Stimulated activated CD4-positive, alpha-beta T cell treated with anti-CD3 and anti-CD28 coated beads, Interleukin-12 subunit alpha, Interleukin-12 subunit beta, amount 100 ng/mL, for 4 hours (primary cell): ENCODE measurements at regions not wholly inside any gene's neighbourhood (a gene's known extent, or its start where the extent isn't known, plus 50 kb on each side); places are given as distances from the start of the nearest gene placed in this dataset.
A peak's percentile ranks its signal among the peaks of the same experiment; 100 is the strongest.

Experiments used
- DNase-seq: peaks from one replicate; pipeline ENCODE4 v3.0.0-alpha.2; 2020

- DNase-seq, result no peak
Measured at GRCh38 chr6:113596387-113597230, 260.5 kb upstream of the MARCKS start.

DNA sequence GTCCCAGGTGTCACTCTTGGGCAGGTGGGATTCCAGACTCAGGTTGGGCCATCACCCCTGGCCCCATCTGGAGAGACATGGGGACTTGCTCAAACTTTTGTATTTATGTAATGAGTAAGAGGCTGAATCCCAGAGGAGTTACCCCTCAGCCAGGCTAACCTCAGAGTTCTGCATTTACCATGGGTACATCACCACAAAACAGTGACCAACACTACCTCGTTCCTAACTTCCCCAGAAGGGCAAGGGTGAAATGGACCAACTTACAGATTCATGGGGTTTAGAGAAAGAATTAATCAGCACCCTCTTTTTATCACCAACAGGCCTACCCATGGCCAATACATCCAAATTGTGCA lies 259.9 kb upstream of the MARCKS start:
- no peak for DNase-seq

DNA sequence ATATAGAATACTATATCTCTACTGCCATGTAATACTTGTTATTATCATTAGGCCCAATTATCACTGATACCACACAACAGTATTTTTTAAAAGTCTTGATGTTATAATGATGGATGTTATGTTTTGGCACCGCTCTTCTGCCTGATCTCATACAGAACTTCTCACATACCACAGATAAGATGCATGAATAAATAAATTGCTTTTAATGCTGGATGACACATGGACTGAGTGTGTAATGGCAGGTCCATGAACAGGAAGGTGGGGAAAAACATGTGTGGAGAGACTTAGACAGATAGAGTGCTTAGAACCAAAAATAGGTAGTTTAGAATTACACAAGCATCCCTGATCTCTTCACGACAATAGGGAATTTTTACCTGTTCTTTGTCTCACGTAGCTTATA lies 258.4 kb upstream of the MARCKS start:
- no peak for DNase-seq

DNA sequence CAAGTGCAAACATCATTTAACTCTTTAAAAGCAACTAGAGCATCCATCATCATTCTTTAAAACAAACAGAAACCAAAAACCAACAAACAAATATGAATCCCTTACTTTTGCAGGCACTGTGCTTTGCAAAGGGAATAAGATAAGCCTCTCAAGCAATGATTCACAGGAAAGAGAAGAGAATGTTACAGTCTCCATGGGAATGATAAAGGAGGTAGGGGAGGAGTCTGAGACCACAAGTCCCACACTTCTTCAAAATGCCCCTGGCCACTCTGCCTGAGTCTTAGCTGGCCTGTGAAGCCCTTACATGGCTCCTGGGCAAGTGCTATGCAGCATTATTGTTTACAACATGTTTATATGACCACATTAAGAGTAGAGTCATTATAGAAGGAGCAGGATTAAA lies 257.7 kb upstream of the MARCKS start:
- no peak for DNase-seq

DNA sequence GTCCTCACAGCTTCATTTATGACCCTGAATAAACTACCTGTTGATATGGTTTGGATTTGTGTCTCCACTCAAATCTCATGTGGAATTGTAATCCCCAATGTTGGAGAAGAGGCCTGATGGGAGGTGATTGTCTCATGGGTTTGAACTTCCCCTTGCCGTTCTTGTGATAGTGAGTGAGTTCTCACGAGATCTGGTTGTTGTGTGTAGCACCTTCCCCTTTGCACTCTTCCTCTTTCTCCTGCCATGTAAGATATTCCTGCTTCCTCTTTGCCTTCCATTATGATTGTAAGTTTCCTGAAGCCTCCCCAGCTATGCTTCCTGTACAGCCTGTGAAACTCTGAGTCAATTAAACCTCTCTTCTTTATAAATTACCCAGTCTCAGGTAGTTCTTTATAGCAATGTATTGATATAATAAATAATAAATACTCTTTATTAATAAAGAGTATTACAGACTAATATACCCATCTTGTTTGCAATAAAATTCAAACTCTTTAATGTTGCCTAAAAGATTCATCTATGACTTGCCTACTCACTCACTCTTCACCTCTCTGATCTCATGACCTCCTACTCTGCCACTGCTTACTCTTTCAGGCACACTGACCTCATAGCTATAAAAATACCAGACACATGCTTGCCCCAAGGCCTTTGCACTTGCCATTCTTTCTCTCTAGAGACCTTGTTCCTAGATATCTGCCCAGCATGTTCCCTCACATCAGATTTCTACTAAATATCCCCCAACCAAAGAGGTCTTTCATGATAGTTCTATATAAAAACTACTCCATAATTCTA lies 256.4 kb upstream of the MARCKS start:
- no peak for DNase-seq

GRCh38 chr6:113607821-113608545 lies 249.2 kb upstream of the MARCKS start:
- DNase-seq, result no peak

GRCh38 chr6:113610377-113610988 lies 246.7 kb upstream of the MARCKS start:
- no peak for DNase-seq

DNA sequence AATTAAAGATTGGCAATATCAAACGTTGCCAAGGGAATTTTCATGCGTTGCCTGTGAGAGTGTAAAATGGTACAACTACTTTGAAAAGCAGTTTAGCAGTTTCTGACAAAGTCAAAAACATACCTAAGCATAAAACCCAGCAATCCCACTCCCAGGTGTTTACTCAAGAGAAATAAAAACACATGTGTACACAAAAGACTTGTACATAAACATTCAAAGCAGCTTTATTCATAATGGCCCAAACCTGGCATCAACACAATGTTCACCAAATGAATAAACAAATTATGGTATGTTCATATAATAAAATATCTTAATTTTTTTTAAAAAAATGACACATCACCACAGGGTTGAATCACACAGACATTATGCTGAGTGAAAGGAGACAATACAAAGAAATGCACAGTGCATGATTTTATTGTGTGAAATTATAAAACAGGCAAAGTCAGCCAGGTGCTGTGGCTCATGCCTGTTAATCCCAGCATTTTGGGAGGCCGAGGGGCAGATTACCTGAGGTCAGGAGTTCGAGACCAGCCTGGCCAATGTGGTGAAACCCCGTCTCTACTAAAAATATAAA lies 240.4 kb upstream of the MARCKS start:
- no peak for DNase-seq

GRCh38 chr6:113619077-113619476 lies 238.1 kb upstream of the MARCKS start:
- DNase-seq, result no peak

DNA sequence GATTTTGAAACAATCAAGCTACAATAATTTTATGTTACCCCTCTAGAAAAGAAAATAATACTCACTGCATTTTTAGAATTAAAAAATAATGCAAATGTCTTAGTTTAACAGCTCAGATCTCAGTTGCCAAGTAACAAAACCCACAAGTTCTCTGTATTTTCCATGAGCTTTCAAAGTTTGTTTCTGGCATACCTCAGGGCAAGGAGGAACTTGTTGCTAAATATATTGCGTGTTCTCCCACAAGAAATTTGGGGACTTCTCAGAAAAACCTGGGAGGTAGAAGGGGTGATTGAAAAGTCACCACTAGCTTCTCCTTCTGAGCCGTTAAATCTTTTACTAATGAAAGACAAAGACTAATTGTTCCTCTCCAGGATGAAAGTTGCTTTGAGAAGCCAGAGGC lies 236.8 kb upstream of the MARCKS start:
- DNase-seq, result no peak

DNA sequence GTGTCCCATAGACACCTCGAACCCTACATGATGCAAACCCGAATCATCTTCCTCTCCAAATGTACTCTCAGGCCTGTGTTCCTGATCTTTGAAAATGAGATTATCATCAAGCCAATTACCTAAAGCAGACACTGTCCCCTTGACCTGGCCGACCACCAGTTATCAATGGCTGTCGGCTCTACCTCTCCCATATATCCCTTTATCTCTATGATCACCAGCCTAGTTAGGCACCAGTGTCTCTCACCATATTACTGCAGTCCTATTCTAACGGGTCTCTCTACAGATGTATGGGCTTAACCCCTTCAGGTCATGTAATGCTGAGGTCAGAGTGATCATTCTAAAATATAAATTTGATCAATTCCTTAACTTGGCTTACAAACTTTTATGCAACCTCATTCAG lies 234.9 kb upstream of the MARCKS start:
- no peak for DNase-seq

DNA sequence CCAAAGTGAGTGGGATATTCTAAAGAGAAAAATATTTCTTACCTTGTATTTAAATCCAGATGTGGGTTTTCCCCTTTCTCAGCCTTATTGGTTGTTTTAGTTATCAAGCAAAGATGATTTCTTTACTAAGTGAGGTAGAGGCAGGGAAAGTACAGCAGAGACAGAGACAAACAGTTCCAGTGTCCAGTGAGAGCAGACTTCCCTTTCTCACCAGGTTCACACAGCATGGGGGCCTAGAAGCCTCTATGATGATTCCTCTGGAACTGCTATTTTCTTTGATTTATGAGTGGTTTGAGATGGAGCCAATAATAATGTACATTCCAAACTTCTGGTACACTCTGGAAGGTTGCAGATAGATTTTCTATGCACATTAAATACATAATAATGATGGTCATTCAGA lies 234.0 kb upstream of the MARCKS start:
- no peak for DNase-seq

- no peak for DNase-seq
Measured at GRCh38 chr6:113625850-113626249, 231.3 kb upstream of the MARCKS start.

- DNase-seq, result no peak
Measured at GRCh38 chr6:113626475-113626874, 230.7 kb upstream of the MARCKS start.

DNA sequence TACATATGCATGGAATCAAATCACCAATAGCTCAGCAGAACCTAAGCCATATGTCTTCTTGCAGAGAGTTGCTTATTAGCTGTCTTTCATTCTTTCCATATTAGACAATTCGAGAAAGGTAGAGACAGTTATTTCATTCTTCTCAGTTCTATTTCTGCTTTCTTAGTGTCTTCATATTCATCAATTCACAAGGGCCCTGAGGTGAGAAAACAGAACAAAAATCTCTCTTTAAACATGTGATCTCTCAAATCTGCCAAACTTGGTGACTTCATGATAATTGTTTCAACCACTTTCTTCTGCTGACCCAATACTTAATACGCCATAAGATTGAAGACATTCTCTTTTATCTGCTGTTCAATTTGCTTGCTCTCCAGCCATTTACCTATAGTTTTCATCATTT lies 229.7 kb upstream of the MARCKS start:
- no peak for DNase-seq

GRCh38 chr6:113629256-113629655 lies 227.9 kb upstream of the MARCKS start:
- no peak for DNase-seq

- no peak for DNase-seq
Measured at GRCh38 chr6:113629975-113630737, 227.0 kb upstream of the MARCKS start.

GRCh38 chr6:113630738-113631535 lies 226.2 kb upstream of the MARCKS start:
- DNase-seq, result peak; percentile 5

DNA sequence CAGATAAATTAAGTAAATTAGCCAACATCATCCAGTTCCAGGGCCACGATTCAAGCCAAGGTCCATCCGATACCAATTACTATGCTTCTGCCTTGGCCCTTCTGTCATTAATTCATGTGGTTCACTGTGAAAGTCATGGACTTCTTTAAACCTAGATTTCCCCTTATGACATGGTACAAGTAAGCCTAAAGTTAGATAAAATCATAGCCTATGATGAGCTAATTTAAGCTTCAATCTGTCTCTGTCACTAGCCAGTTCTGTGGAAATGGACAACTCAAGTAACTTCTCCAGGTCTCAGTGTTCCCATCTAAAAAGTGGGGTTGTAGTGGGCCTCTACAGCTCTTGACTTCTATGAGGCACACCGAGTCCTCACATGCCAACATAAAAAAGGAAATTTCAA lies 225.5 kb upstream of the MARCKS start:
- DNase-seq, result no peak

GRCh38 chr6:113632220-113632864 lies 224.8 kb upstream of the MARCKS start:
- DNase-seq, result peak; percentile 23

- no peak for DNase-seq
Measured at GRCh38 chr6:113633638-113634037, 223.5 kb upstream of the MARCKS start.
